GM23338 (cell line): ENCODE measurements at regions not wholly inside any gene's neighbourhood (a gene's known extent, or its start where the extent isn't known, plus 50 kb on each side); places are given as distances from the start of the nearest gene placed in this dataset.

Source experiments
- ATAC-seq: fragments of 200-7000 bp; cut with Tn5 transposase; 3 replicates; pipeline ENCODE4 v1.9.1; 2020
- DNase-seq: peaks from one replicate; pipeline ENCODE4 v3.0.0-alpha.2; 2015; ENCODE audit warnings: low spot score
- H2AFZ ChIP-seq: fragments of 200-600 bp; sonication (generic); 2 replicates; pipeline ENCODE4 v1.8.0; 2016; ENCODE audit warnings: antibody characterized with exemption, mild to moderate bottlenecking, moderate library complexity
- H3F3A ChIP-seq: fragments of 200-600 bp; sonication (generic); replicated peaks from 2 replicates; pipeline ENCODE4 v1.8.0; 2017; ENCODE audit warnings: antibody characterized with exemption, mixed run types, low read depth
- H3K27ac ChIP-seq: fragments of 200-600 bp; sonication (generic); 2 replicates; pipeline ENCODE4 v1.6.1; 2016; ENCODE audit warnings: low read depth
- H3K27me3 ChIP-seq: fragments of 200-600 bp; sonication (generic); 2 replicates; pipeline ENCODE4 v1.8.0; 2016; ENCODE audit warnings: mild to moderate bottlenecking, mixed run types, moderate library complexity; ENCODE audit not compliant: insufficient read depth
- H3K36me3 ChIP-seq: fragments of 200-600 bp; sonication (generic); 2 replicates; pipeline ENCODE4 v1.8.0; 2016; ENCODE audit warnings: mild to moderate bottlenecking; ENCODE audit not compliant: insufficient read depth
- H3K4me1 ChIP-seq: fragments of 200-600 bp; sonication (generic); 2 replicates; pipeline ENCODE4 v1.8.0; 2016; ENCODE audit warnings: mild to moderate bottlenecking, moderate library complexity; ENCODE audit not compliant: insufficient read depth
- H3K4me2 ChIP-seq: fragments of 200-600 bp; sonication (generic); 2 replicates; pipeline ENCODE4 v1.7.1; 2017; ENCODE audit warnings: mixed run types
- H3K4me3 ChIP-seq: fragments of 200-600 bp; sonication (generic); 2 replicates; pipeline ENCODE4 v1.6.1; 2016; ENCODE audit warnings: mixed run types
- H3K79me2 ChIP-seq: fragments of 200-600 bp; sonication (generic); replicated peaks from 2 replicates; pipeline ENCODE4 v1.8.0; 2017; ENCODE audit warnings: mild to moderate bottlenecking; ENCODE audit not compliant: insufficient read depth
- H3K9me2 ChIP-seq: fragments of 200-600 bp; sonication (generic); 2 replicates; pipeline ENCODE4 v1.8.0; 2017; ENCODE audit not compliant: insufficient read depth
- H4K20me1 ChIP-seq: fragments of 200-600 bp; sonication (generic); replicated peaks from 2 replicates; pipeline ENCODE4 v1.8.0; 2017; ENCODE audit warnings: mild to moderate bottlenecking; ENCODE audit not compliant: insufficient read depth
- H3K27ac Mint-ChIP-seq: 2 replicates; pipeline ENCODE4 v1.8.0; 2020; ENCODE audit warnings: inconsistent platforms, mild to moderate bottlenecking, moderate library complexity, mixed read lengths
- H3K27me3 Mint-ChIP-seq: 3 replicates; pipeline ENCODE4 v1.8.0; 2022; ENCODE audit warnings: low read depth, mild to moderate bottlenecking, moderate library complexity, mixed read lengths, inconsistent platforms; ENCODE audit not compliant: insufficient read depth, poor library complexity
- H3K36me3 Mint-ChIP-seq: 3 replicates; pipeline ENCODE4 v1.8.0; 2021; ENCODE audit warnings: low read depth, mild to moderate bottlenecking, inconsistent platforms, moderate library complexity, mixed read lengths
- H3K4me1 Mint-ChIP-seq: 3 replicates; pipeline ENCODE4 v1.8.0; 2020; ENCODE audit warnings: mild to moderate bottlenecking, inconsistent platforms, mixed read lengths
- H3K4me3 Mint-ChIP-seq: 3 replicates; pipeline ENCODE4 v1.8.0; 2021; ENCODE audit warnings: moderate library complexity, mild to moderate bottlenecking, inconsistent platforms, mixed read lengths
- H3K9me3 Mint-ChIP-seq: 3 replicates; pipeline ENCODE4 v1.8.0; 2020; ENCODE audit warnings: moderate library complexity, mild to moderate bottlenecking, inconsistent platforms, mixed read lengths
- CREB1 ChIP-seq: fragments of 250-450 bp; sonication (Bioruptor Pico); IDR thresholded peaks from 2 replicates; pipeline ENCODE4 v1.5.0; 2020; ENCODE audit warnings: low read depth, mild to moderate bottlenecking, moderate library complexity
- EZH2 ChIP-seq: fragments of 200-600 bp; sonication (generic); IDR thresholded peaks from one replicate; pipeline ENCODE4 v1.8.0; 2017; ENCODE audit warnings: antibody characterized with exemption, mild to moderate bottlenecking, low read depth; ENCODE audit not compliant: unreplicated experiment
- EZH2phosphoT487 ChIP-seq: fragments of 200-600 bp; sonication (generic); IDR thresholded peaks from one replicate; pipeline ENCODE4 v1.8.1; 2018; ENCODE audit warnings: antibody characterized with exemption; ENCODE audit not compliant: unreplicated experiment
- JUNB ChIP-seq: IDR thresholded peaks from one replicate; pipeline ENCODE4 v1.6.1; 2016; ENCODE audit warnings: antibody characterized with exemption; ENCODE audit not compliant: unreplicated experiment
- NANOG ChIP-seq: IDR thresholded peaks from 2 replicates; pipeline ENCODE4 v1.6.1; 2016; ENCODE audit warnings: antibody characterized with exemption, borderline replicate concordance
- POLR2AphosphoS5 ChIP-seq: IDR thresholded peaks from 2 replicates; pipeline ENCODE4 v1.6.1; 2016; ENCODE audit warnings: antibody characterized with exemption, low read depth
- STAT1 ChIP-seq: IDR thresholded peaks from one replicate; pipeline ENCODE4 v1.6.1; 2016; ENCODE audit warnings: antibody characterized with exemption; ENCODE audit not compliant: unreplicated experiment
- ZNF114 ChIP-seq: fragments of 250-450 bp; sonication (Bioruptor Pico); IDR thresholded peaks from 2 replicates; pipeline ENCODE4 v1.5.0; 2020; ENCODE audit warnings: mild to moderate bottlenecking, moderate library complexity
- ZNF331 ChIP-seq: fragments of 250-450 bp; sonication (Bioruptor Pico); IDR thresholded peaks from 2 replicates; pipeline ENCODE4 v1.5.0; 2020; ENCODE audit warnings: low read depth, mild to moderate bottlenecking, moderate library complexity
- TF ChIP-seq, protein P1 (sequence below): IDR thresholded peaks from one replicate; pipeline ENCODE4 v1.6.1; 2018; ENCODE audit warnings: antibody characterized with exemption; ENCODE audit not compliant: unreplicated experiment
- TF ChIP-seq, protein P2 (sequence below): fragments of 250-450 bp; sonication (Bioruptor Pico); IDR thresholded peaks from 2 replicates; pipeline ENCODE4 v1.5.0; 2020; ENCODE audit warnings: mild to moderate bottlenecking, moderate library complexity
- TF ChIP-seq, protein P3 (sequence below): IDR thresholded peaks from 2 replicates; pipeline ENCODE4 v1.6.1; 2016; ENCODE audit warnings: antibody characterized with exemption
- TF ChIP-seq, protein P4 (sequence below), 2 experiments: fragments of 200-600 bp in 1 of 2; sonication (generic) in 1 of 2; conservative IDR thresholded peaks; 2 replicates each; pipeline versions ENCODE4 v1.5.1 to v1.6.1; 2016 to 2017; ENCODE audit warnings: antibody characterized with exemption in 2 of 2, low read depth in 2 of 2, mild to moderate bottlenecking in 2 of 2, moderate library complexity in 1 of 2

DNA sequence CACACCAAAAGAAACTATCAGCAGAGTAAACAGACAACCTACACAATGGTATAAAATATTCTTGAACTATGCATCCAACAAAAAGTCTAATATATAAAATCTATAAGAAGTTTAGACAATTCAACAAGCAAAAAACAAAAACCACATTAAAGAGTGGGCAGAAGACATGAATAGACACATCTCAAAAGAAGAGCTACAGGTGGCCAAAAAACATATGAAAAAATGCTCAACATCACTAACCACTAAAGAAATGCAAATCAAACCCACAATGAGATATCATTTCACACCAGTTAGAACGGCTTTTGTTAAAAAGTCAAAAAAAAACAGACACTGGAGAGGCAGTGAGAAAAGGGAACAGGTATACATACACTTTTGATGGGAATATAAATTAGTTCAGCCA, 348.9 kb upstream of the MAF start:
- Histone ChIP-seq H3K4me1 (no peaks in the 10 kb centered on the region), H3K36me3 (no peaks in the 10 kb centered on the region), H3K79me2 (no peaks in the 10 kb centered on the region), H4K20me1 (no peaks in the 10 kb centered on the region), H3K4me2 (no peak overlapping the region), H3K4me3 (no peak overlapping the region), H3K27ac (no peak overlapping the region), H3F3A (no peaks in the 10 kb centered on the region), H3K27me3 (no peaks in the 10 kb centered on the region), H2AFZ (no peak overlapping the region), H3K9me2 (no peaks in the 10 kb centered on the region)
- H3K36me3 Mint-ChIP-seq, result no peaks in the 10 kb centered on the region
- TF ChIP-seq STAT1 (no peak), CREB1 (CRISPR knock-in tag) (no peak), JUNB (no peak), ZNF331 (CRISPR knock-in tag) (no peak), NANOG (no peak), ZNF114 (CRISPR knock-in tag) (no peak), EZH2phosphoT487 (no peak), EZH2 (no peak), POLR2AphosphoS5 (no peak)
- TF ChIP-seq, protein P1, sequence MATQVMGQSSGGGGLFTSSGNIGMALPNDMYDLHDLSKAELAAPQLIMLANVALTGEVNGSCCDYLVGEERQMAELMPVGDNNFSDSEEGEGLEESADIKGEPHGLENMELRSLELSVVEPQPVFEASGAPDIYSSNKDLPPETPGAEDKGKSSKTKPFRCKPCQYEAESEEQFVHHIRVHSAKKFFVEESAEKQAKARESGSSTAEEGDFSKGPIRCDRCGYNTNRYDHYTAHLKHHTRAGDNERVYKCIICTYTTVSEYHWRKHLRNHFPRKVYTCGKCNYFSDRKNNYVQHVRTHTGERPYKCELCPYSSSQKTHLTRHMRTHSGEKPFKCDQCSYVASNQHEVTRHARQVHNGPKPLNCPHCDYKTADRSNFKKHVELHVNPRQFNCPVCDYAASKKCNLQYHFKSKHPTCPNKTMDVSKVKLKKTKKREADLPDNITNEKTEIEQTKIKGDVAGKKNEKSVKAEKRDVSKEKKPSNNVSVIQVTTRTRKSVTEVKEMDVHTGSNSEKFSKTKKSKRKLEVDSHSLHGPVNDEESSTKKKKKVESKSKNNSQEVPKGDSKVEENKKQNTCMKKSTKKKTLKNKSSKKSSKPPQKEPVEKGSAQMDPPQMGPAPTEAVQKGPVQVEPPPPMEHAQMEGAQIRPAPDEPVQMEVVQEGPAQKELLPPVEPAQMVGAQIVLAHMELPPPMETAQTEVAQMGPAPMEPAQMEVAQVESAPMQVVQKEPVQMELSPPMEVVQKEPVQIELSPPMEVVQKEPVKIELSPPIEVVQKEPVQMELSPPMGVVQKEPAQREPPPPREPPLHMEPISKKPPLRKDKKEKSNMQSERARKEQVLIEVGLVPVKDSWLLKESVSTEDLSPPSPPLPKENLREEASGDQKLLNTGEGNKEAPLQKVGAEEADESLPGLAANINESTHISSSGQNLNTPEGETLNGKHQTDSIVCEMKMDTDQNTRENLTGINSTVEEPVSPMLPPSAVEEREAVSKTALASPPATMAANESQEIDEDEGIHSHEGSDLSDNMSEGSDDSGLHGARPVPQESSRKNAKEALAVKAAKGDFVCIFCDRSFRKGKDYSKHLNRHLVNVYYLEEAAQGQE, result no peak
- TF ChIP-seq, protein P2, sequence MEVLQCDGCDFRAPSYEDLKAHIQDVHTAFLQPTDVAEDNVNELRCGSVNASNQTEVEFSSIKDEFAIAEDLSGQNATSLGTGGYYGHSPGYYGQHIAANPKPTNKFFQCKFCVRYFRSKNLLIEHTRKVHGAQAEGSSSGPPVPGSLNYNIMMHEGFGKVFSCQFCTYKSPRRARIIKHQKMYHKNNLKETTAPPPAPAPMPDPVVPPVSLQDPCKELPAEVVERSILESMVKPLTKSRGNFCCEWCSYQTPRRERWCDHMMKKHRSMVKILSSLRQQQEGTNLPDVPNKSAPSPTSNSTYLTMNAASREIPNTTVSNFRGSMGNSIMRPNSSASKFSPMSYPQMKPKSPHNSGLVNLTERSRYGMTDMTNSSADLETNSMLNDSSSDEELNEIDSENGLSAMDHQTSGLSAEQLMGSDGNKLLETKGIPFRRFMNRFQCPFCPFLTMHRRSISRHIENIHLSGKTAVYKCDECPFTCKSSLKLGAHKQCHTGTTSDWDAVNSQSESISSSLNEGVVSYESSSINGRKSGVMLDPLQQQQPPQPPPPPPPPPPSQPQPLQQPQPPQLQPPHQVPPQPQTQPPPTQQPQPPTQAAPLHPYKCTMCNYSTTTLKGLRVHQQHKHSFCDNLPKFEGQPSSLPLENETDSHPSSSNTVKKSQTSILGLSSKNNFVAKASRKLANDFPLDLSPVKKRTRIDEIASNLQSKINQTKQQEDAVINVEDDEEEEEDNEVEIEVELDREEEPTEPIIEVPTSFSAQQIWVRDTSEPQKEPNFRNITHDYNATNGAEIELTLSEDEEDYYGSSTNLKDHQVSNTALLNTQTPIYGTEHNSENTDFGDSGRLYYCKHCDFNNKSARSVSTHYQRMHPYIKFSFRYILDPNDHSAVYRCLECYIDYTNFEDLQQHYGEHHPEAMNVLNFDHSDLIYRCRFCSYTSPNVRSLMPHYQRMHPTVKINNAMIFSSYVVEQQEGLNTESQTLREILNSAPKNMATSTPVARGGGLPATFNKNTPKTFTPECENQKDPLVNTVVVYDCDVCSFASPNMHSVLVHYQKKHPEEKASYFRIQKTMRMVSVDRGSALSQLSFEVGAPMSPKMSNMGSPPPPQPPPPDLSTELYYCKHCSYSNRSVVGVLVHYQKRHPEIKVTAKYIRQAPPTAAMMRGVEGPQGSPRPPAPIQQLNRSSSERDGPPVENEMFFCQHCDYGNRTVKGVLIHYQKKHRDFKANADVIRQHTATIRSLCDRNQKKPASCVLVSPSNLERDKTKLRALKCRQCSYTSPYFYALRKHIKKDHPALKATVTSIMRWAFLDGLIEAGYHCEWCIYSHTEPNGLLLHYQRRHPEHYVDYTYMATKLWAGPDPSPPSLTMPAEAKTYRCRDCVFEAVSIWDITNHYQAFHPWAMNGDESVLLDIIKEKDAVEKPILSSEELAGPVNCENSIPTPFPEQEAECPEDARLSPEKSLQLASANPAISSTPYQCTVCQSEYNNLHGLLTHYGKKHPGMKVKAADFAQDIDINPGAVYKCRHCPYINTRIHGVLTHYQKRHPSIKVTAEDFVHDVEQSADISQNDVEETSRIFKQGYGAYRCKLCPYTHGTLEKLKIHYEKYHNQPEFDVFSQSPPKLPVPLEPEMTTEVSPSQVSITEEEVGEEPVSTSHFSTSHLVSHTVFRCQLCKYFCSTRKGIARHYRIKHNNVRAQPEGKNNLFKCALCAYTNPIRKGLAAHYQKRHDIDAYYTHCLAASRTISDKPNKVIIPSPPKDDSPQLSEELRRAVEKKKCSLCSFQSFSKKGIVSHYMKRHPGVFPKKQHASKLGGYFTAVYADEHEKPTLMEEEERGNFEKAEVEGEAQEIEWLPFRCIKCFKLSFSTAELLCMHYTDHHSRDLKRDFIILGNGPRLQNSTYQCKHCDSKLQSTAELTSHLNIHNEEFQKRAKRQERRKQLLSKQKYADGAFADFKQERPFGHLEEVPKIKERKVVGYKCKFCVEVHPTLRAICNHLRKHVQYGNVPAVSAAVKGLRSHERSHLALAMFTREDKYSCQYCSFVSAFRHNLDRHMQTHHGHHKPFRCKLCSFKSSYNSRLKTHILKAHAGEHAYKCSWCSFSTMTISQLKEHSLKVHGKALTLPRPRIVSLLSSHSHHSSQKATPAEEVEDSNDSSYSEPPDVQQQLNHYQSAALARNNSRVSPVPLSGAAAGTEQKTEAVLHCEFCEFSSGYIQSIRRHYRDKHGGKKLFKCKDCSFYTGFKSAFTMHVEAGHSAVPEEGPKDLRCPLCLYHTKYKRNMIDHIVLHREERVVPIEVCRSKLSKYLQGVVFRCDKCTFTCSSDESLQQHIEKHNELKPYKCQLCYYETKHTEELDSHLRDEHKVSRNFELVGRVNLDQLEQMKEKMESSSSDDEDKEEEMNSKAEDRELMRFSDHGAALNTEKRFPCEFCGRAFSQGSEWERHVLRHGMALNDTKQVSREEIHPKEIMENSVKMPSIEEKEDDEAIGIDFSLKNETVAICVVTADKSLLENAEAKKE (CRISPR knock-in tag), result no peak
- TF ChIP-seq, protein P3, sequence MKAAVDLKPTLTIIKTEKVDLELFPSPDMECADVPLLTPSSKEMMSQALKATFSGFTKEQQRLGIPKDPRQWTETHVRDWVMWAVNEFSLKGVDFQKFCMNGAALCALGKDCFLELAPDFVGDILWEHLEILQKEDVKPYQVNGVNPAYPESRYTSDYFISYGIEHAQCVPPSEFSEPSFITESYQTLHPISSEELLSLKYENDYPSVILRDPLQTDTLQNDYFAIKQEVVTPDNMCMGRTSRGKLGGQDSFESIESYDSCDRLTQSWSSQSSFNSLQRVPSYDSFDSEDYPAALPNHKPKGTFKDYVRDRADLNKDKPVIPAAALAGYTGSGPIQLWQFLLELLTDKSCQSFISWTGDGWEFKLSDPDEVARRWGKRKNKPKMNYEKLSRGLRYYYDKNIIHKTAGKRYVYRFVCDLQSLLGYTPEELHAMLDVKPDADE, result no peak
- TF ChIP-seq, protein P4, sequence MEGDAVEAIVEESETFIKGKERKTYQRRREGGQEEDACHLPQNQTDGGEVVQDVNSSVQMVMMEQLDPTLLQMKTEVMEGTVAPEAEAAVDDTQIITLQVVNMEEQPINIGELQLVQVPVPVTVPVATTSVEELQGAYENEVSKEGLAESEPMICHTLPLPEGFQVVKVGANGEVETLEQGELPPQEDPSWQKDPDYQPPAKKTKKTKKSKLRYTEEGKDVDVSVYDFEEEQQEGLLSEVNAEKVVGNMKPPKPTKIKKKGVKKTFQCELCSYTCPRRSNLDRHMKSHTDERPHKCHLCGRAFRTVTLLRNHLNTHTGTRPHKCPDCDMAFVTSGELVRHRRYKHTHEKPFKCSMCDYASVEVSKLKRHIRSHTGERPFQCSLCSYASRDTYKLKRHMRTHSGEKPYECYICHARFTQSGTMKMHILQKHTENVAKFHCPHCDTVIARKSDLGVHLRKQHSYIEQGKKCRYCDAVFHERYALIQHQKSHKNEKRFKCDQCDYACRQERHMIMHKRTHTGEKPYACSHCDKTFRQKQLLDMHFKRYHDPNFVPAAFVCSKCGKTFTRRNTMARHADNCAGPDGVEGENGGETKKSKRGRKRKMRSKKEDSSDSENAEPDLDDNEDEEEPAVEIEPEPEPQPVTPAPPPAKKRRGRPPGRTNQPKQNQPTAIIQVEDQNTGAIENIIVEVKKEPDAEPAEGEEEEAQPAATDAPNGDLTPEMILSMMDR (conservative IDR thresholded peaks at IDR 0.05; ENCODE audit: low read depth in 2 of 2), result no peak
- no peaks in the 10 kb centered on the region for H3K4me1 Mint-ChIP-seq
- peaks cover 1% of the 10 kb centered on the region for H3K27me3 Mint-ChIP-seq
- H3K9me3 Mint-ChIP-seq, result no peaks in the 10 kb centered on the region
- ATAC-seq (no peak), DNase-seq (no peak)
- H3K4me3 Mint-ChIP-seq, result no peak overlapping the region
- no peak overlapping the region for H3K27ac Mint-ChIP-seq
